ENCODE measurements at regions not wholly inside any gene's neighbourhood (a gene's known extent, or its start where the extent isn't known, plus 50 kb on each side); places are given as distances from the start of the nearest gene placed in this dataset.
"Not testable (repeated sequence)": the region's sequence is repeated elsewhere in the genome, so short reads cannot be mapped to it uniquely, and the experiment has no call there.

DNA sequence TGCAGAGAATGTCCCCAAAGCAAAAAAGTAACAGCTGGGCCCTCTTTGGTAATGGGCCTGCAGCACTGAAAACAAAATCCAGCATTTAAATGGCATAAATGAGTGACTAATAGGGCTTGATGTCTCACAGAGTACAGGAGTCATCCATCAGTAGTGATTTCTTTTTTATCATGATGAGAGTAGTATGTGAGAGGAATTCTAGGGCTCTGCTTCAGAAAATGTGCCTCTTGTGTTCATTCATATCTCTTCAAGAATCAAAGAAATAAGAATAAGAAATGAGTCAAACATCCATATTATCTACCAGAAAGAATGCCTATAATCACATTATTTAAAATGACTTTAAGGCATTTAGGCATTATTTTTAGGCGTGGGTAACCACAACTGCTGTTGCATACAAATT is 792.9 kb upstream of the HTR2C start:
- no peak overlapping the region for H3K4me3 ChIP-seq (ENCODE audit: low read depth, low read length)
- DNase-seq (ENCODE audit: low read depth), result no peak
- no peak for TF ChIP-seq CTCF (IDR thresholded peaks at IDR 0.05; ENCODE audit: control insufficient read depth, extremely low read depth, insufficient read depth)

DNA sequence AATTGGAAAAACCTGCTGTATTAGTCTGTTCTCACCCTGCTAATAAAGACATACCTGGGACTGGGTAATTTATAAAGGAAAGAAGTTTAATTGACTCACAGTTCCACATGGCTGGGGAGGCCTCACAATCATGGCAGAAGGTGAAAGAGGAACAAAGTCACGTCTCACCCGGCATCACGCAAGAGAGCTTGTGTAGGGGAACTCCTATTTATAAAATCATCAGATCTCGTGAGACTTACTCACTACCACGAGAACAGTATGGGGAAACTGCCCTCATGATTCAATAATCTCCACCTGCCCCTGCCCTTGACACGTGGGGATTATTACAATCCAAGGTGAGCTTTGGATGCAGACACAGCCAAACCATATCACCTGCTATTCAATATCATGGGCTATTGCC is 799.1 kb upstream of the HTR2C start:
- H3K4me3 ChIP-seq (ENCODE audit: low read depth, low read length); DNase-seq (ENCODE audit: low read depth): not testable (repeated sequence)

GRCh38 chrX:113770806-113771205 is 813.1 kb upstream of the HTR2C start:
- no peak overlapping the region for H3K4me3 ChIP-seq (ENCODE audit: low read depth, low read length)
- no peak for TF ChIP-seq CTCF (IDR thresholded peaks at IDR 0.05; ENCODE audit: control insufficient read depth, extremely low read depth, insufficient read depth)
- DNase-seq (ENCODE audit: low read depth), result no peak

DNA sequence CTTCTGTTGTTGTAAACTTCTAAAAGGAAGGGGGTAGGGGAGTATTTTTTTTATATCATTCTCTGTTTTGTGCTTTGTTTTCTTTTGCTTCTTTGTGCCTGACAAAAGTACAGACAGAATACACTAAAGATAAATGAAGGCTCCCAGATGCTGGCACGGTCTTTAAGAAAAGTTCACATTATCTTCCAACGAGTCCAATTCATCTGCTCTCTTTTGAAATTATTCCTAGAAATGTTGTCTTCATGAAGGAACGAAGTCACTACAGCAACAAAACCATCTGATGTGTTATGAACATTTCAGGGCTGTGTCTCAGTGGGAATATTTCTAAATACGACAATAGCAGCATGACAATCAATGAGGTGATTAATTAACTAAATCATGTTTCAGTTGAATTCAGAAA is 813.8 kb upstream of the HTR2C start:
- TF ChIP-seq CTCF (IDR thresholded peaks at IDR 0.05; ENCODE audit: control insufficient read depth, extremely low read depth, insufficient read depth), result no peak
- no peak for DNase-seq (ENCODE audit: low read depth)
- no peak overlapping the region for H3K4me3 ChIP-seq (ENCODE audit: low read depth, low read length)

GRCh38 chrX:113759422-113759821 is 824.5 kb upstream of the HTR2C start:
- H3K4me3 ChIP-seq (ENCODE audit: low read depth, low read length), result no peak overlapping the region
- TF ChIP-seq CTCF (IDR thresholded peaks at IDR 0.05; ENCODE audit: control insufficient read depth, extremely low read depth, insufficient read depth), result no peak
- no peak for DNase-seq (ENCODE audit: low read depth)

DNA sequence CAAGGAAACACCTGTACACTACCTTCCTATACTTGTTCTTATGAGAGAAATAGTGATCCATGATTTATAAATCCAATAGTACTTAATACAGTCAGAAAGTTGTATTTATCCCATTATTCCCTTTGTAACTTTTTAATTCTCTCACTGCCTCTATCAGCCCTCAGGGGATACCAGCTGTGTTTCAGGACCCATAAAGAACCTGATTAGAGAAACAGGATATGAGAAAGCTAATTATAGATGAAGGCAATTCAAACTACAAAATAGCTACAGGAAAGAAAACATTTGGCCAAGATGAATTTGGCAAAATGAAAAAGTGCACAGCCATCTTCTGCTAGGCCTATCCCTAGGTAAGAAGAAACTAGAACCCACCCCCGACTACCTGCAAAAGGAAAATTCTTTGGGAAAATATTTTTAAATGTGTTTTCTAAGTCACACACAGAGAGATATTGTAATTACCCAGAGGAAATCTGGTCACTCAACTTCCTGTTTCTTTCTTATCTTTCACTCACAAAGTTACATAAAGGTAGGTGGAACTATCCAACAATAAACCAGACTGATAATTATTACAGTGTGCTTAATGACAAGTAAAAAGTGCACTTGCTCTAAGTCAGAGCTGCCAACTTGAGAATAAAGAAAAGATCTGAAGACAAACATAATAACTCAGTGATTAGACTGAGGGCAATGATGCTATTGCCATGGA is 836.5 kb upstream of the HTR2C start:
- DNase-seq (ENCODE audit: low read depth), result no peak
- TF ChIP-seq CTCF (IDR thresholded peaks at IDR 0.05; ENCODE audit: control insufficient read depth, extremely low read depth, insufficient read depth), result no peak
- H3K4me3 ChIP-seq (ENCODE audit: low read depth, low read length), result no peak overlapping the region

GRCh38 chrX:113743069-113743468 is 840.8 kb upstream of the HTR2C start:
- no peak for TF ChIP-seq CTCF (IDR thresholded peaks at IDR 0.05; ENCODE audit: control insufficient read depth, extremely low read depth, insufficient read depth)
- no peak for DNase-seq (ENCODE audit: low read depth)
- H3K4me3 ChIP-seq (ENCODE audit: low read depth, low read length), result no peak overlapping the region

Measured in LNCaP clone FGC (cell line).